ENCODE measurements at regions not wholly inside any gene's neighbourhood (a gene's known extent, or its start where the extent isn't known, plus 50 kb on each side); places are given as distances from the start of the nearest gene placed in this dataset.

DNA sequence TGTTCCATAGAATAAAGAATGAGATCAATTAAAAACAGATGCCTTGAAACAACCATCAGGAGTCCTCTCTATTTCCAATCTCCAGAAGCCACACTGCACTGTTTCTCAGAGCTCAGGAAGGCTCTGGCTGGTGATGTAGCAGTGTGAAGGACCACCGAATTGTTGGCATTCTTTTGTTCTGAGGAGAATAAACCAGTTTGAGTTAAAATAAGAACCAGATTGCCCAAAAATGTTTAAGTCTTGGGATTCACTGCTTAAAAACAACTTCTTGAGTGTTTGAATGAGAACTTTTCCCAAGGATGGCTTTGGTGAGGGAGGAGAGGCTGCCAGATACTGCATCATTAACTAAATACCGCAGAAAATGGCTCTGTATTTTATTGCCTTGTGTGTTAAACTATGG is 341.2 kb downstream of the C12orf75 start:
- DNase-seq (ENCODE audit: low read depth) = peak; percentile 12
- no peak for TF ChIP-seq CTCF (IDR thresholded peaks at IDR 0.05; ENCODE audit: insufficient read depth, low read length)
- H3K4me3 ChIP-seq (ENCODE audit: low read depth, low read length) = no peak overlapping the region

DNA sequence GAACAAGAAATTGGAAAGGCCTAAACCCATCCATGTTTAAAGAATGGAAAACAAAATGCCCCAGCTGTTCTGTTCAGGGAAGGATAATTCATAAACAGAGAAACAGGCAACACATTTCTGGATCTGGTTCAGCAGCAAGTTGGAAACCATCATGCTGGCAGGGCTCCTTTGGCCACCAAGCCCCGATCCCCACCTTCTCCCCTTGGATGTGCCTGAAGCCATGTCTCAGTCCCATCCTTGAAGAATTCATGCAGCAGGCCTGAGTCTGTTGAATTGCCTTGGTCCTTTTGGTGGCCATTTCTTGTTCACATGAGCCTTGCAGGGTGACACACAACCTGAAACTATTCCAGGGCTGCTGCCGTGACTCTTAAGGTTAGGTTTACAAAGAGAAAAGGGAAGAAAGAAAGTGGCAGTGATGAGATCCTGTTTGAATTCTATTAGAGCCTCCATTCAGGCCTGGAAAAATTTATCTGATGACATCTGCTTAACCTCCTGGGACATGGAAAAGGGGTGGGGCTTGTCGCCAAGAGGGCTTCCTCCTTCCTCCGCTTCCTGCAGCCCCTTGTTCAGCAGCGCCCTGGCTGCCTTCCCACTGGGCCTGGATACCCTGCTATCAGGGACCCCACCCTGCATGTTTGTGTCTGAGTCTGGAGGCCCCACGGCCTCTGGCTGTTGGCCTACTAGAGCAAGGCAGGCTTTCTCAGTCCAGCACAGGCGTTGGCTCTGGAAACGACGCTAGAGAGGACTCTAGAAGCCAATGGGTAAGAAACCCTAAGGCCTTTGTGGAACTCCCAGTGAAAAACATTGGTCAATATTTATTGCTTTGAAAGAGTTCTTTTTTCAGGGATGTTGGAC is 341.9 kb downstream of the C12orf75 start:
- no peak overlapping the region for H3K4me3 ChIP-seq (ENCODE audit: low read depth, low read length)
- DNase-seq (ENCODE audit: low read depth) = no peak
- TF ChIP-seq CTCF (IDR thresholded peaks at IDR 0.05; ENCODE audit: insufficient read depth, low read length) = no peak

GRCh38 chr12:105674871-105675699 is 344.6 kb downstream of the C12orf75 start:
- no peak for TF ChIP-seq CTCF (IDR thresholded peaks at IDR 0.05; ENCODE audit: insufficient read depth, low read length)
- no peak for DNase-seq (ENCODE audit: low read depth)

GRCh38 chr12:105676694-105677093 is 346.2 kb downstream of the C12orf75 start:
- TF ChIP-seq CTCF (IDR thresholded peaks at IDR 0.05; ENCODE audit: insufficient read depth, low read length) = no peak
- H3K4me3 ChIP-seq (ENCODE audit: low read depth, low read length) = no peak overlapping the region
- no peak for DNase-seq (ENCODE audit: low read depth)

More at GRCh38 chr12:105674871-105675699, 344.6 kb downstream of the C12orf75 start:
- no peak overlapping the region for H3K4me3 ChIP-seq (ENCODE audit: low read depth, low read length)

DNA sequence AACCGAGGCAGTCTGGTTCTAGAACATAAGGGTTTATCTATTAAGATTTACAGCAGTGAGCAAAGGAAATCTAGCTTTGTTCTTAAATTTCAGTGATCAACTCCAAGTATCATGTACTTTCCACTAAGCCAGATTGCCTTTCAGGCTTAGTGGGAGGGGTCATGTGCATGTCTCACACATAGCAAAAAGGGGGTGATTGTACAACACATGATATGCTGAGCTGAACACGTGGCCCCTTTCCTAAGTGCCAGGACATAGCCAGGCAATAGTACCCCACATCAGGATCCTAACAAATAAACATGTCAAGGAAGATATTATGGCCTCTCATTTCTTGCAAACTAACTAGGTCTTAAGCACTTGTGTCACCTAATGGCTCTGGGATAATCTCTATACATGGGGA is 347.2 kb downstream of the C12orf75 start:
- DNase-seq (ENCODE audit: low read depth) = no peak
- no peak for TF ChIP-seq CTCF (IDR thresholded peaks at IDR 0.05; ENCODE audit: insufficient read depth, low read length)
- H3K4me3 ChIP-seq (ENCODE audit: low read depth, low read length) = no peak overlapping the region

DNA sequence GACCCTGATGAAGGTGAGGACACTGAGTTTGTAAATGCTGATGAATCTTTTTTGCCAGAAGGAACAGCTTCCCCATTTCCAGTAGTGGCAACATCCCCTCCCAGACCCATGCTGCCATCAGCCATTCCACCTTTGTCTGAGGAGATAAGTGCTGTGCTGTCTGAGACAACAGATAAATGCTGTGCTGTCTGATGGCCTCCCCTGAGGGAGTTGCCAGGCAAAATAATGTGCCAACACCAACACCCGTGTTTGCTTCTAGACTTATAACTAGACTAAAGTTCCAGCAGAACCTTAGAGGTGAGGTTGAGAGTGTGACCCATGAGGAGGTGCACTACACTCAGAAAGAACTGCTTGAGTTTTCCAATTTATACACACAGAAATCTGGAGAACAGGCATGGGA is 349.5 kb downstream of the C12orf75 start:
- TF ChIP-seq CTCF (IDR thresholded peaks at IDR 0.05; ENCODE audit: insufficient read depth, low read length) = no peak
- DNase-seq (ENCODE audit: low read depth) = no peak
- H3K4me3 ChIP-seq (ENCODE audit: low read depth, low read length) = no peak overlapping the region

Data from fibroblast of the aortic adventitia (primary cell).